NB4 (cell line): ENCODE measurements at regions not wholly inside any gene's neighbourhood (a gene's known extent, or its start where the extent isn't known, plus 50 kb on each side); places are given as distances from the start of the nearest gene placed in this dataset.
A peak's percentile ranks its signal among the peaks of the same experiment; 100 is the strongest.

Experiments used
- DNase-seq: peaks from one replicate; pipeline ENCODE4 v3.0.0; 2010; ENCODE audit warnings: low read depth
- H3K4me3 ChIP-seq: one replicate; pipeline ENCODE4 v1.5.1; 2011; ENCODE audit warnings: mild to moderate bottlenecking, low read depth, low read length, moderate library complexity
- CTCF ChIP-seq: IDR thresholded peaks from one replicate; pipeline ENCODE4 v1.5.1; 2012; ENCODE audit warnings: low read depth, low read length
- MAX ChIP-seq: IDR thresholded peaks from 2 replicates; pipeline ENCODE4 v1.6.1; 2011; ENCODE audit warnings: low read depth, low read length
- MYC ChIP-seq: IDR thresholded peaks from 2 replicates; pipeline ENCODE4 v1.6.1; 2011; ENCODE audit warnings: low read depth, low read length
- POLR2A ChIP-seq: IDR thresholded peaks from 2 replicates; pipeline ENCODE4 v1.6.1; 2011; ENCODE audit warnings: mild to moderate bottlenecking; ENCODE audit not compliant: insufficient read length; ENCODE audit errors: extremely low read depth

- TF ChIP-seq POLR2A (no peak), MYC (no peak), MAX (no peak), CTCF (no peak)
- no peak for DNase-seq
- H3K4me3 ChIP-seq = no peak overlapping the region
These were observed 93.0 kb downstream of the ATP6V1G3 start for GRCh38 chr1:198447468-198447867.

- H3K4me3 ChIP-seq = no peak overlapping the region
- TF ChIP-seq POLR2A = no peak
- no peak for TF ChIP-seq MYC
- no peak for TF ChIP-seq MAX
- TF ChIP-seq CTCF = no peak
- DNase-seq = no peak
These were observed 94.6 kb downstream of the ATP6V1G3 start for GRCh38 chr1:198445872-198446271.

GRCh38 chr1:198444792-198445191 is 95.7 kb downstream of the ATP6V1G3 start:
- TF ChIP-seq CTCF = no peak
- no peak for TF ChIP-seq MAX
- no peak for TF ChIP-seq MYC
- TF ChIP-seq POLR2A = no peak
- no peak for DNase-seq
- H3K4me3 ChIP-seq = no peak overlapping the region

GRCh38 chr1:198443365-198444233 is 96.9 kb downstream of the ATP6V1G3 start:
- TF ChIP-seq POLR2A = no peak
- no peak for TF ChIP-seq CTCF
- TF ChIP-seq MYC = no peak
- no peak for TF ChIP-seq MAX
- no peak overlapping the region for H3K4me3 ChIP-seq
- DNase-seq = peak; percentile 7

GRCh38 chr1:198440842-198441241 is 99.6 kb downstream of the ATP6V1G3 start:
- no peak for DNase-seq
- no peak overlapping the region for H3K4me3 ChIP-seq
- TF ChIP-seq POLR2A (no peak), MYC (no peak)

- no peak for DNase-seq
These were observed 103.1 kb downstream of the ATP6V1G3 start for GRCh38 chr1:198437332-198437731.

More at GRCh38 chr1:198437332-198437731, 103.1 kb downstream of the ATP6V1G3 start:
- no peak overlapping the region for H3K4me3 ChIP-seq
- TF ChIP-seq POLR2A (no peak), MYC (no peak), CTCF (no peak), MAX (no peak)
